ENCODE measurements at regions not wholly inside any gene's neighbourhood (a gene's known extent, or its start where the extent isn't known, plus 50 kb on each side); places are given as distances from the start of the nearest gene placed in this dataset.

DNA sequence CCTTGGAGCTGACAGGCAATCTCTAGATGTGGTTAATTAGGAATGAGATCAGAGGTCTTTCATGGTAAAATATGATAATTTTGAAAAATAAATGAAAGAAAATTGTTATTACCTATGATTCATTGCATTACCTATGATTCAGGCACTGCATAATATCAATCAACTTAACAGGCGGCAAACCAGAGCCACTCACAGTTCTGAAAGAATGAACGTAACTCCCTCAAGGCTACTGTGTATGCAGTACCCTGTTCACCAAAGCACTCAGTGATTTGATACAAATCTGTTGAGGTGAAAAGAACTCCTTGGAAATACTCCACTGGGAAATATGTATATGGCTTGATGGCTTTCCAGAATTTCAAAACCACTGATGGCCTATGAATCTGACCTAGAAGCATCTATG, 398.9 kb downstream of the ACTL7B start:
- H3K27me3 ChIP-seq: no peaks in the 10 kb centered on the region
- no peaks in the 10 kb centered on the region for H3K36me3 ChIP-seq
- no peak for DNase-seq (ENCODE audit: extremely low spot score)
- no peak overlapping the region for H3K27ac ChIP-seq (replicated peaks in 1 of 4)
- intact Hi-C loops (cut with DNase I): no loop called here
- no peaks in the 10 kb centered on the region for H3K9me3 ChIP-seq
- TF ChIP-seq POLR2AphosphoS5 (IDR thresholded peaks at IDR 0.05): no peak
- TF ChIP-seq, protein P1, sequence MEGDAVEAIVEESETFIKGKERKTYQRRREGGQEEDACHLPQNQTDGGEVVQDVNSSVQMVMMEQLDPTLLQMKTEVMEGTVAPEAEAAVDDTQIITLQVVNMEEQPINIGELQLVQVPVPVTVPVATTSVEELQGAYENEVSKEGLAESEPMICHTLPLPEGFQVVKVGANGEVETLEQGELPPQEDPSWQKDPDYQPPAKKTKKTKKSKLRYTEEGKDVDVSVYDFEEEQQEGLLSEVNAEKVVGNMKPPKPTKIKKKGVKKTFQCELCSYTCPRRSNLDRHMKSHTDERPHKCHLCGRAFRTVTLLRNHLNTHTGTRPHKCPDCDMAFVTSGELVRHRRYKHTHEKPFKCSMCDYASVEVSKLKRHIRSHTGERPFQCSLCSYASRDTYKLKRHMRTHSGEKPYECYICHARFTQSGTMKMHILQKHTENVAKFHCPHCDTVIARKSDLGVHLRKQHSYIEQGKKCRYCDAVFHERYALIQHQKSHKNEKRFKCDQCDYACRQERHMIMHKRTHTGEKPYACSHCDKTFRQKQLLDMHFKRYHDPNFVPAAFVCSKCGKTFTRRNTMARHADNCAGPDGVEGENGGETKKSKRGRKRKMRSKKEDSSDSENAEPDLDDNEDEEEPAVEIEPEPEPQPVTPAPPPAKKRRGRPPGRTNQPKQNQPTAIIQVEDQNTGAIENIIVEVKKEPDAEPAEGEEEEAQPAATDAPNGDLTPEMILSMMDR (IDR thresholded peaks at IDR 0.05): no peak
- TF ChIP-seq POLR2A (IDR thresholded peaks at IDR 0.05; ENCODE audit: low read depth): no peak
- no peak for TF ChIP-seq EP300 (IDR thresholded peaks at IDR 0.05)
- H3K4me3 ChIP-seq: no peak overlapping the region
- 93% methylated on average over 2 of the region's 2 CpGs for WGBS
- no peaks in the 10 kb centered on the region for H3K4me1 ChIP-seq

DNA sequence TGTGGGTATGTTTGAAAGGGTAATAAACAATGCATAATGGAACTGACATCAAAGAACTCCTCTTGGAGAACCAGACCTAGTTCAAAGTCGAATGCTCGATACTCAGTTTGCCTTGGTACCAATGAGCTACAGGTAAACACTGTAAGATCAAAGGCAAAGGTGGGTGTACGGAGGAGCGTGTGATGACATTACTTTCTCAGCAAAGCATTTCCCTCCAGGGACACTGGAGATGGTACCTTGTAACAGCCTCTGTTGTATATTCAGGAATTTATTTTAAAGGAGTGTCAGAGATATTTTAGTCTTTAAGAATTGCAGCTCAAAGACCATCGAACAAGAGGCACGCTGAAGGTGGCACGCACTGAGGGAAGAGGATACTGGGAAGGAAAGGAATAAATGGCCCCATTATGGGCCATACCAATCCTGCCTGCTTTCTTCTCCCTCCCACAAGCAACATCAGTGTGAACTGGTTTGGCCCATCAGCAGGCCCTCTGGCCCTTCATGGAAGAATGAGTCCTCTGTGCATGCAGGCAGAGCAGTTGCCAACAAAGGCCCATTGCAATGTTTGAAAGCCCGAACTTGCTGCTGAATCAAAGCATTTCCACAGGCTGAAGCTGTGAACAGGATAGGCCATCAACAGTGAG, 410.2 kb downstream of the ACTL7B start:
- no peaks in the 10 kb centered on the region for H3K36me3 ChIP-seq
- TF ChIP-seq, protein P1 (IDR thresholded peaks at IDR 0.05): no peak
- H3K9me3 ChIP-seq: no peaks in the 10 kb centered on the region
- no peak for DNase-seq (ENCODE audit: extremely low spot score)
- no peaks in the 10 kb centered on the region for H3K27me3 ChIP-seq
- H3K4me1 ChIP-seq: peaks cover 0 to 46% (median 34%) of the 10 kb centered on the region in 4 donors
- H3K27ac ChIP-seq (replicated peaks in 1 of 4): peak overlapping the region; percentile 68 to 84 (median 78)
- 80% methylated on average over 8 of the region's 8 CpGs for WGBS
- intact Hi-C loops (cut with DNase I): loop anchor here (10.0 kb wide), 1 partner anchor 119 kb away; no protein-coding TSS in a partner anchor
- no peak overlapping the region for H3K4me3 ChIP-seq

DNA sequence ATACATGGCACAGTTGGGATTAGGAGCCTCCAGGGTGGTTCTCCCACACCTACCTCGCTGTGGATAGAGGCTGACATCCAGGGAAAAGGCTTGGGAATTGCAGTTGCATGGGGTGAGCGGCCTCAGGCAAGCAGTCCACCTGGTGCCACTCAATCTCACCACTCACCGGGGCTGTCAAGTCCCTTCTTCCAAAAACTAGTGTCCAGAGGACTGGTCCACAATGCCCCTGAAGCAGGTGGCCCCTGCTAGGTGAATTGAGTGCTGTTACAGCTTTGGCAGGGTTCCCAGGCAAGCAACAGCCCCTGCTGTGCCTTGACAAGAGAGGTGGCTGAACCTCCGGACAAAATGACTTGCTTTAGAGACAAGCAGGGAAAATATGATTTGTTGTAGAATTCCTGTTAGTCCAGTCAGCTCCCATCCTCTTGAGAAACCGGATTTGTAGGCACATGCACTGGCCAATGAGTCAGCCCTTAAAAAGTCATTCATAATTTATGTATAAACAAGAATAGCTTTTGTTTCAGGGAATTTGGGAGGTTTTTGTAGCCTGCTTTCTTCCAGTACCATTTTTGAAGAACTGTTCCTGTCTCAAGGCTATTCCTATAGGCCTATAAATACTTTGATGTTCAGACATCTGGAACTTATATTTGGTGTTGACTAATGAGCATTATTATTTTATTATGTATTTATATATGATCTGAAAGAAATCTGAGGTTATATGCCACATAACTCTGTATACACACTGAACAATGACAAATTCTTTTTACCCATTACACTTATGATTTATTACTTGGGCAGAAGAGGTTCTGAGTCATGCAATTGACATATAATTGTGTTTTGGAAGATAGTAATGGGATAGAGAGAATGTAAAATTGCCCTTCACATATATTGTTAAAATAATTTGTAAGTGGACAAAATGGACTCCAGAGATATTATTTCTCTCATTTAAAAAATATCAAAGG, 411.1 kb downstream of the ACTL7B start:
- no peak for DNase-seq (ENCODE audit: extremely low spot score)
- peaks cover 0 to 54% (median 36%) of the 10 kb centered on the region in 4 donors for H3K4me1 ChIP-seq
- intact Hi-C loops (cut with DNase I): loop anchor here (10.0 kb wide), 1 partner anchor 120 kb away; no protein-coding TSS in a partner anchor
- no peaks in the 10 kb centered on the region for H3K27me3 ChIP-seq
- TF ChIP-seq EP300 (IDR thresholded peaks at IDR 0.05) (no peak), POLR2AphosphoS5 (IDR thresholded peaks at IDR 0.05) (peak; percentile 31 to 82)
- WGBS: 35% methylated on average over 5 of the region's 5 CpGs
- no peaks in the 10 kb centered on the region for H3K36me3 ChIP-seq
- peak overlapping the region; percentile 68 to 84 (median 78) for H3K27ac ChIP-seq (replicated peaks in 1 of 4)
- H3K9me3 ChIP-seq: no peaks in the 10 kb centered on the region
- peak overlapping the region; percentile 22 to 50 (median 34) for H3K4me3 ChIP-seq

DNA sequence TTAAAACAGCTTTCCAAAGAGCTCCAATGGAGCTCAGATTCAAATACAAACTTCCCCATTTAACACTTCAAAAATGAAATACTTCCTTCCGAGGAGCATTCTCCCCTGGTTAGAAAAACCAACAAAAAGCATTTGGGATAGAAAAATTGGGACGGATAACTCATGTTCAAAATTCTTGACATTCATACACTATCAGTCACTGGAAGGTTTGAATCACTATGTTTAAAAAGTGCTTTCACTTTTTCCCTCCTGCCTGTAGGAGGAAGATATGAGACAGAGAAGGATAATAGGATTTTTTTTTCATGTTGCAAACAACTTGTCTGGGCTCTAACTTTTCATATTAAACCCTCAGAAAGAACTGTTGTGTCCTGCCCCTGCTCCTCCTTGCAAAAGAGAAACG, 412.0 kb downstream of the ACTL7B start:
- intact Hi-C loops (cut with DNase I): loop anchor here (10.0 kb wide), 1 partner anchor 121 kb away; no protein-coding TSS in a partner anchor
- Histone ChIP-seq H3K4me1 (peaks cover 0 to 56% (median 36%) of the 10 kb centered on the region in 4 donors), H3K27ac (replicated peaks in 1 of 4) (peak overlapping the region; percentile 68 to 84 (median 78)), H3K4me3 (peak overlapping the region; percentile 22 to 50 (median 34)), H3K9me3 (no peaks in the 10 kb centered on the region), H3K36me3 (no peaks in the 10 kb centered on the region), H3K27me3 (no peaks in the 10 kb centered on the region)
- TF ChIP-seq POLR2AphosphoS5 (IDR thresholded peaks at IDR 0.05) (peak in 1 of 2 donors; percentile 38), POLR2A (IDR thresholded peaks at IDR 0.05; ENCODE audit: low read depth) (no peak)
- TF ChIP-seq, protein P1 (IDR thresholded peaks at IDR 0.05): peak in 1 of 3 experiments; percentile 5
- no peak for DNase-seq (ENCODE audit: extremely low spot score)
- 28% methylated on average over 3 of the region's 3 CpGs for WGBS
